HCT116 (cell line): ENCODE measurements at regions not wholly inside any gene's neighbourhood (a gene's known extent, or its start where the extent isn't known, plus 50 kb on each side); places are given as distances from the start of the nearest gene placed in this dataset.

ENCODE experiments used
- ATAC-seq: fragments of 200-7000 bp; cut with Tn5 transposase; 2 replicates; pipeline ENCODE4 v1.9.1; 2020; ENCODE audit warnings: mild to moderate bottlenecking, moderate library complexity
- BruUV-seq: library from RNA; stranded (reverse); fragments of 400-500 nt; replicated peaks from 2 replicates; lab custom pipeline; 2021; lab: Mats Ljungman, UMichigan
- CTCF ChIA-PET: fragments of 300-600 bp; sonication (Branson Sonifier 250); formaldehyde crosslinking; loops from one replicate; lab custom pipeline; 2021; ENCODE audit warnings: antibody characterized with exemption; lab: Charles Lee
- POLR2A ChIA-PET: fragments of 300-600, 350-600 bp; sonication (Branson Sonifier 250); formaldehyde crosslinking; loops from one replicate; lab custom pipeline; 2021; ENCODE audit warnings: antibody characterized with exemption; lab: Charles Lee
- RAD21 ChIA-PET, 2 experiments: fragments of 300-600 bp; sonication (Branson Sonifier 250); formaldehyde crosslinking; loops; one replicate each; lab custom pipeline; 2023; ENCODE audit warnings: low total read pairs in 2 of 2; ENCODE audit not compliant: uncharacterized antibody in 2 of 2, unreplicated experiment in 2 of 2, low non-redundant PET in 1 of 2; lab: Charles Lee
- DNase-seq: peaks from one replicate; pipeline ENCODE4 v3.0.0-alpha.2; 2010; ENCODE audit warnings: low read depth, low spot score
- H2AFZ ChIP-seq: fragments of 200-600 bp; shearing (Covaris generic), sonication (generic); 2 replicates; pipeline ENCODE4 v1.6.1; 2017; ENCODE audit warnings: low read depth, mixed run types, mixed read lengths, antibody characterized with exemption, low read length; ENCODE audit not compliant: poor library complexity, severe bottlenecking
- H3K27ac ChIP-seq: 2 replicates; pipeline ENCODE4 v1.5.1; 2012; ENCODE audit warnings: low read depth, low read length
- H3K27me3 ChIP-seq: fragments of 200-600 bp; sonication (generic); 2 replicates; pipeline ENCODE4 v1.6.1; 2016; ENCODE audit warnings: mixed run types, low read length, mixed read lengths; ENCODE audit not compliant: insufficient read depth
- H3K36me3 ChIP-seq, 2 experiments: fragments of 200-500 bp in 1 of 2; fragments of 200-600 bp in 1 of 2; sonication (Bioruptor generic) in 1 of 2; sonication (generic) in 1 of 2; 2 replicates each; pipeline versions ENCODE4 v1.5.1 to v1.6.1; 2014 to 2016; ENCODE audit warnings: low read length in 2 of 2, inconsistent platforms in 1 of 2, mixed read lengths in 1 of 2, mixed run types in 1 of 2; ENCODE audit not compliant: insufficient read depth in 2 of 2, control insufficient read depth in 1 of 2
- H3K4me1 ChIP-seq, 2 experiments: fragments of 200-600 bp in 1 of 2; sonication (generic) in 1 of 2; 2 replicates each; pipeline versions ENCODE4 v1.5.1 to v1.6.1; 2012 to 2017; ENCODE audit warnings: low read length in 2 of 2, inconsistent platforms in 1 of 2, mild to moderate bottlenecking in 1 of 2, mixed read lengths in 1 of 2, mixed run types in 1 of 2, moderate library complexity in 1 of 2; ENCODE audit not compliant: insufficient read depth in 2 of 2, control insufficient read depth in 1 of 2
- H3K4me2 ChIP-seq: fragments of 200-600 bp; sonication (generic); 2 replicates; pipeline ENCODE4 v1.6.1; 2017; ENCODE audit warnings: mixed run types, low read length, mixed read lengths
- H3K4me3 ChIP-seq, 2 experiments: fragments of 200-600 bp in 1 of 2; sonication (generic) in 1 of 2; replicated peaks in 1 of 2; 2 replicates each; pipeline ENCODE4 v1.5.1; 2011 to 2016; ENCODE audit warnings: low read length in 2 of 2, control low read depth in 1 of 2, low read depth in 1 of 2, mild to moderate bottlenecking in 1 of 2, mixed read lengths in 1 of 2, mixed run types in 1 of 2
- H3K79me2 ChIP-seq: fragments of 200-600 bp; sonication (generic); 2 replicates; pipeline ENCODE4 v1.6.1; 2017; ENCODE audit warnings: mild to moderate bottlenecking, mixed run types, low read length, moderate library complexity, mixed read lengths; ENCODE audit not compliant: insufficient read depth
- H3K9ac ChIP-seq: fragments of 200-600 bp; sonication (generic); 2 replicates; pipeline ENCODE4 v1.6.1; 2016; ENCODE audit warnings: low read length, mixed read lengths
- H3K9me2 ChIP-seq: fragments of 200-600 bp; sonication (generic), shearing (Covaris generic); 2 replicates; pipeline ENCODE4 v1.6.1; 2017; ENCODE audit warnings: mixed run types, mild to moderate bottlenecking, moderate library complexity; ENCODE audit not compliant: insufficient read depth
- H3K9me3 ChIP-seq, 2 experiments: fragments of 200-500 bp in 1 of 2; fragments of 200-600 bp in 1 of 2; sonication (Bioruptor generic) in 1 of 2; sonication (generic) in 1 of 2; 2 replicates each; pipeline ENCODE4 v1.6.1; 2014 to 2017; ENCODE audit warnings: low read length in 2 of 2, mixed read lengths in 2 of 2, inconsistent platforms in 1 of 2, low read depth in 1 of 2, mild to moderate bottlenecking in 1 of 2, mixed run types in 1 of 2, moderate library complexity in 1 of 2; ENCODE audit not compliant: control insufficient read depth in 1 of 2, insufficient read depth in 1 of 2
- H4K20me1 ChIP-seq: fragments of 200-600 bp; sonication (generic), shearing (Covaris generic); 2 replicates; pipeline ENCODE4 v1.6.1; 2017; ENCODE audit warnings: mixed run types, mild to moderate bottlenecking, moderate library complexity; ENCODE audit not compliant: insufficient read depth
- ATF3 ChIP-seq: IDR thresholded peaks from 2 replicates; pipeline ENCODE4 v1.6.1; 2012
- CBX3 ChIP-seq: IDR thresholded peaks from 2 replicates; pipeline ENCODE4 v1.6.1; 2012; ENCODE audit warnings: low read depth
- CEBPB ChIP-seq: IDR thresholded peaks from 2 replicates; pipeline ENCODE4 v1.6.1; 2012; ENCODE audit warnings: low read depth
- EZH2 ChIP-seq: fragments of 200-600 bp; sonication (generic); IDR thresholded peaks from 2 replicates; pipeline ENCODE4 v1.6.1; 2017; ENCODE audit warnings: antibody characterized with exemption, mixed run types
- EZH2phosphoT487 ChIP-seq: fragments of 200-600 bp; IDR thresholded peaks from 2 replicates; pipeline ENCODE4 v1.6.1; 2018; ENCODE audit warnings: antibody characterized with exemption, borderline replicate concordance
- JUND ChIP-seq: IDR thresholded peaks from 2 replicates; pipeline ENCODE4 v1.6.1; 2012
- MAX ChIP-seq: IDR thresholded peaks from 2 replicates; pipeline ENCODE4 v1.6.1; 2012
- RAD21 ChIP-seq: IDR thresholded peaks from 2 replicates; pipeline ENCODE4 v1.6.1; 2012; ENCODE audit warnings: low read depth, mild to moderate bottlenecking
- REST ChIP-seq: IDR thresholded peaks from 2 replicates; pipeline ENCODE4 v1.6.1; 2012; ENCODE audit warnings: low read depth
- SIN3A ChIP-seq: IDR thresholded peaks from 2 replicates; pipeline ENCODE4 v1.6.1; 2012; ENCODE audit warnings: low read depth
- TCF7L2 ChIP-seq: IDR thresholded peaks from 2 replicates; pipeline ENCODE4 v1.7.0; 2011; ENCODE audit warnings: borderline replicate concordance, inconsistent platforms; ENCODE audit not compliant: insufficient read depth, insufficient read length; ENCODE audit errors: extremely low read depth
- YY1 ChIP-seq: IDR thresholded peaks from 2 replicates; pipeline ENCODE4 v1.6.1; 2011; ENCODE audit warnings: low read length, low read depth, moderate library complexity, mild to moderate bottlenecking; ENCODE audit not compliant: insufficient replicate concordance; ENCODE audit errors: extremely low read depth
- ZBTB33 ChIP-seq: IDR thresholded peaks from 2 replicates; pipeline ENCODE4 v1.6.1; 2011; ENCODE audit warnings: mild to moderate bottlenecking, low read length, moderate library complexity; ENCODE audit not compliant: insufficient replicate concordance; ENCODE audit errors: extremely low read depth
- intact Hi-C: fragments of 100-400 bp; cut with micrococcal nuclease; formaldehyde crosslinking; loops from 2 replicates; pipeline ENCODE4 v1.10.0; 2022

- Histone ChIP-seq H3K27me3 (no peaks in the 10 kb centered on the region), H3K4me3 (no peak overlapping the region), H3K36me3 (no peaks in the 10 kb centered on the region), H3K27ac (no peak overlapping the region), H3K4me1 (no peaks in the 10 kb centered on the region), H3K79me2 (no peaks in the 10 kb centered on the region), H4K20me1 (no peaks in the 10 kb centered on the region), H2AFZ (no peak overlapping the region), H3K9me3 (peaks cover 0 to 27% of the 10 kb centered on the region in 2 experiments; a peak in 2 of 4 replicates), H3K4me2 (no peak overlapping the region), H3K9me2 (no peaks in the 10 kb centered on the region), H3K9ac (no peak overlapping the region)
- no peak for DNase-seq
- TF ChIP-seq SIN3A (no peak), REST (no peak), RAD21 (no peak), MAX (no peak), TCF7L2 (no peak), ATF3 (no peak), CEBPB (no peak), ZBTB33 (no peak), YY1 (no peak), EZH2phosphoT487 (no peak), JUND (no peak), EZH2 (no peak), CBX3 (no peak)
- ChIA-PET POLR2A (no interaction called here), RAD21 (no interaction called here), CTCF (no interaction called here)
- ATAC-seq = no peak
- BruUV-seq = no TSS peak
- intact Hi-C loops = no loop called here
Observed at GRCh38 chr9:24936117-24936516, 390.4 kb upstream of the IZUMO3 start.
